OCI-LY7 (cell line): ENCODE measurements at regions not wholly inside any gene's neighbourhood (a gene's known extent, or its start where the extent isn't known, plus 50 kb on each side); places are given as distances from the start of the nearest gene placed in this dataset.

ENCODE experiments used
- BruUV-seq: library from RNA; stranded (reverse); fragments of 400-500 nt; replicated peaks from 2 replicates; lab custom pipeline; 2021; lab: Mats Ljungman, UMichigan
- CTCF ChIA-PET: fragments of 300-600 bp; sonication (Branson Sonifier 250); formaldehyde crosslinking; loops from one replicate; lab custom pipeline; 2022; ENCODE audit warnings: antibody characterized with exemption; ENCODE audit not compliant: unreplicated experiment; lab: Charles Lee
- POLR2A ChIA-PET: fragments of 300-600 bp; sonication (Branson Sonifier 250); formaldehyde crosslinking; loops from one replicate; lab custom pipeline; 2022; ENCODE audit warnings: antibody characterized with exemption; lab: Charles Lee
- DNase-seq: peaks from one replicate; pipeline ENCODE4 v3.0.0-alpha.2; 2015; ENCODE audit warnings: low spot score
- H2AFZ ChIP-seq: fragments of 200-600 bp; sonication (generic), shearing (Covaris generic); 2 replicates; pipeline ENCODE4 v1.6.1; 2014; ENCODE audit warnings: mild to moderate bottlenecking, antibody characterized with exemption, low read length, moderate library complexity
- H3K27ac ChIP-seq: fragments of 200-600 bp; sonication (generic); 2 replicates; pipeline ENCODE4 v1.5.1; 2014; ENCODE audit warnings: mixed run types, low read depth, mild to moderate bottlenecking, moderate library complexity, low read length, inconsistent platforms; ENCODE audit not compliant: poor library complexity, severe bottlenecking
- H3K36me3 ChIP-seq: fragments of 200-600 bp; sonication (generic); 2 replicates; pipeline ENCODE4 v1.6.1; 2014; ENCODE audit warnings: mild to moderate bottlenecking, antibody characterized with exemption, low read length, moderate library complexity, mixed read lengths; ENCODE audit not compliant: insufficient read depth
- H3K4me1 ChIP-seq: fragments of 200-600 bp; sonication (generic); 2 replicates; pipeline ENCODE4 v1.5.1; 2014; ENCODE audit warnings: mild to moderate bottlenecking, low read length; ENCODE audit not compliant: insufficient read depth, poor library complexity, severe bottlenecking
- H3K4me2 ChIP-seq: fragments of 200-600 bp; sonication (generic); 2 replicates; pipeline ENCODE4 v1.6.1; 2014; ENCODE audit warnings: mild to moderate bottlenecking, low read length
- H3K4me3 ChIP-seq: fragments of 200-600 bp; sonication (generic); 2 replicates; pipeline ENCODE4 v1.5.1; 2014; ENCODE audit warnings: mild to moderate bottlenecking, low read depth, low read length; ENCODE audit not compliant: poor library complexity, severe bottlenecking
- H3K79me2 ChIP-seq: fragments of 200-600 bp; sonication (generic); 2 replicates; pipeline ENCODE4 v1.6.1; 2016; ENCODE audit warnings: low read depth, mild to moderate bottlenecking, low read length, moderate library complexity, mixed read lengths; ENCODE audit not compliant: insufficient read depth
- H3K9me2 ChIP-seq: fragments of 200-600 bp; sonication (generic); 2 replicates; pipeline ENCODE4 v1.6.1; 2016; ENCODE audit warnings: mild to moderate bottlenecking, low read length, mixed read lengths; ENCODE audit not compliant: insufficient read depth
- H3K9me3 ChIP-seq: fragments of 200-600 bp; sonication (generic); 2 replicates; pipeline ENCODE4 v1.6.1; 2014; ENCODE audit warnings: mild to moderate bottlenecking, mixed run types, low read length, mixed read lengths
- H4K20me1 ChIP-seq: fragments of 200-600 bp; sonication (generic); 2 replicates; pipeline ENCODE4 v1.6.1; 2014; ENCODE audit warnings: mild to moderate bottlenecking, antibody characterized with exemption, low read length, moderate library complexity, mixed read lengths; ENCODE audit not compliant: insufficient read depth
- EZH2phosphoT487 ChIP-seq: fragments of 200-600 bp; sonication (generic); IDR thresholded peaks from 2 replicates; pipeline ENCODE4 v1.6.1; 2018; ENCODE audit warnings: low read depth, borderline replicate concordance, mild to moderate bottlenecking, mixed run types, antibody characterized with exemption, low read length, moderate library complexity, mixed read lengths
- intact Hi-C: fragments of 100-400 bp; cut with micrococcal nuclease; formaldehyde crosslinking; loops from one replicate; pipeline ENCODE4 v1.10.0; 2022; ENCODE audit not compliant: unreplicated experiment
- TF ChIP-seq, protein P1 (sequence below): fragments of 200-600 bp; sonication (generic); conservative IDR thresholded peaks from 2 replicates; pipeline ENCODE4 v1.5.1; 2014; ENCODE audit warnings: mild to moderate bottlenecking, antibody characterized with exemption, low read length, moderate library complexity, mixed read lengths

DNA sequence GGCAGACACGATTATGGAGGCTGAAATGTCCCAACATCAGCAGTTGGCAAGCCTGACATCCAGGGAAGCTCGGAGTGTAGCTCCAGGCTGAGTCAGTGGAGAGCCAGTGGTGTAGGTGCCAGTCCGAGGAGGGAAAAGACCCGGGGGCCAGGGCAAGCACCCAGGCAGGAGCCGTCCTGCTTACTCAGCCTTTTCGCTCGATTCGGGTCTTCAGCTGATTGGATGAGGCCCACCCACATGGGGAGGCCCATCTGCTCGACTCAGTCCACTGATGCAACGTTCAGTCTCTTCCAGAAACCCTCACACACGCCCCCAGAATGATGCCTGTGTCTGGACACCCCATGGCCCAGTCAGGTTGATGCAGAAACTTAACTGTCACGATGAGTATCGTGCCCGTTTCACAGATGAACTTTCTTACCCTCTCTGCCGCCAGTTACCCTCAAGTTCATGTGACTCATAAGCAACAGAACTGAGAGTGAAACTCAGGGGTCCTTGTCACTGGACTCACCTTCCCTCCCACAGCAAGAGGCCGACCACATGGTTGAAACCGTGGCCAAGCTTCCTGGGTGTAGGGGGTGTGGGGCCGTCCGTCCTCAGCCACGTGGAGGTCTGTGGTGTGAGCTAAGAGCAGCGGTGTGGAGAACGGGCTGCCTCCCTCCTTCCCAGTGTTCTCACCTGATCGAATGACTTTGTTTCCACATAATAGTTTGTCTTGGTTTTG, 197.4 kb upstream of the HDAC4 start:
- Histone ChIP-seq H3K4me1 (no peaks in the 10 kb centered on the region), H3K9me3 (no peaks in the 10 kb centered on the region), H2AFZ (no peak overlapping the region), H3K79me2 (no peaks in the 10 kb centered on the region), H3K9me2 (no peaks in the 10 kb centered on the region), H3K27ac (no peak overlapping the region), H3K4me3 (no peak overlapping the region), H3K36me3 (no peaks in the 10 kb centered on the region), H3K4me2 (no peak overlapping the region), H4K20me1 (no peaks in the 10 kb centered on the region)
- TF ChIP-seq, protein P1, sequence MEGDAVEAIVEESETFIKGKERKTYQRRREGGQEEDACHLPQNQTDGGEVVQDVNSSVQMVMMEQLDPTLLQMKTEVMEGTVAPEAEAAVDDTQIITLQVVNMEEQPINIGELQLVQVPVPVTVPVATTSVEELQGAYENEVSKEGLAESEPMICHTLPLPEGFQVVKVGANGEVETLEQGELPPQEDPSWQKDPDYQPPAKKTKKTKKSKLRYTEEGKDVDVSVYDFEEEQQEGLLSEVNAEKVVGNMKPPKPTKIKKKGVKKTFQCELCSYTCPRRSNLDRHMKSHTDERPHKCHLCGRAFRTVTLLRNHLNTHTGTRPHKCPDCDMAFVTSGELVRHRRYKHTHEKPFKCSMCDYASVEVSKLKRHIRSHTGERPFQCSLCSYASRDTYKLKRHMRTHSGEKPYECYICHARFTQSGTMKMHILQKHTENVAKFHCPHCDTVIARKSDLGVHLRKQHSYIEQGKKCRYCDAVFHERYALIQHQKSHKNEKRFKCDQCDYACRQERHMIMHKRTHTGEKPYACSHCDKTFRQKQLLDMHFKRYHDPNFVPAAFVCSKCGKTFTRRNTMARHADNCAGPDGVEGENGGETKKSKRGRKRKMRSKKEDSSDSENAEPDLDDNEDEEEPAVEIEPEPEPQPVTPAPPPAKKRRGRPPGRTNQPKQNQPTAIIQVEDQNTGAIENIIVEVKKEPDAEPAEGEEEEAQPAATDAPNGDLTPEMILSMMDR = no peak
- TF ChIP-seq EZH2phosphoT487 = no peak
- POLR2A ChIA-PET = no interaction called here
- no TSS peak for BruUV-seq
- intact Hi-C loops = no loop called here
- CTCF ChIA-PET = no interaction called here
- DNase-seq = no peak

- Histone ChIP-seq H3K4me1 (no peaks in the 10 kb centered on the region), H3K4me2 (no peak overlapping the region), H3K9me2 (no peaks in the 10 kb centered on the region), H3K4me3 (no peak overlapping the region), H3K9me3 (no peaks in the 10 kb centered on the region), H3K36me3 (no peaks in the 10 kb centered on the region), H3K79me2 (no peaks in the 10 kb centered on the region), H3K27ac (no peak overlapping the region), H2AFZ (no peak overlapping the region), H4K20me1 (no peaks in the 10 kb centered on the region)
- CTCF ChIA-PET = no interaction called here
- BruUV-seq = no TSS peak
- POLR2A ChIA-PET = no interaction called here
- DNase-seq = no peak
- TF ChIP-seq EZH2phosphoT487 = no peak
- TF ChIP-seq, protein P1 = no peak
- intact Hi-C loops = no loop called here
Observed at GRCh38 chr2:239597216-239597615, 196.4 kb upstream of the HDAC4 start.

DNA sequence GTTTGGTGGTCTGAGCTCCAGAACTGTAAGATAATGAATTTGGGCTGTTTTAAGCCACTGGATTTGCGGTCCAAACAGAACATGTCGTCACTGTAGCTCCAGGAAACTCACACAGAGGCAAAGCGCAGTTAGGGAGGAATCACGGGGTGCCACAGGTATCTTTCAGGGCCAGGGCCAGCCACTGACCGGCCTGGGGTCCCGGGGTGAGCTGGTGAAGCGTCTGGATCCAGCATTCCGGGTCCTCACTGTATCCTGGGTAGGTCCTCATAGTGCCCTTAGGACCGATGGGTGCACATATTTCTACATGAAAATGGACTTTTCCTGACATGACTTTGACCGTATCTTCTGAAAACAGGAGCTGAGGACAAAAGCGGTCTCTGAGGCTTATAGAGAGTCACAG, 196.0 kb upstream of the HDAC4 start:
- Histone ChIP-seq H3K9me2 (no peaks in the 10 kb centered on the region), H3K4me1 (no peaks in the 10 kb centered on the region), H3K4me2 (no peak overlapping the region), H3K27ac (no peak overlapping the region), H2AFZ (no peak overlapping the region), H4K20me1 (no peaks in the 10 kb centered on the region), H3K79me2 (no peaks in the 10 kb centered on the region), H3K4me3 (no peak overlapping the region), H3K36me3 (no peaks in the 10 kb centered on the region), H3K9me3 (no peaks in the 10 kb centered on the region)
- CTCF ChIA-PET = no interaction called here
- TF ChIP-seq, protein P1 = no peak
- no peak for TF ChIP-seq EZH2phosphoT487
- POLR2A ChIA-PET = no interaction called here
- DNase-seq = no peak
- no TSS peak for BruUV-seq
- intact Hi-C loops = no loop called here
